ENCODE measurements at regions not wholly inside any gene's neighbourhood (a gene's known extent, or its start where the extent isn't known, plus 50 kb on each side); places are given as distances from the start of the nearest gene placed in this dataset.

- TF ChIP-seq CTCF (IDR thresholded peaks at IDR 0.05; ENCODE audit: low read depth, low read length) (no peak), EZH2phosphoT487 (IDR thresholded peaks at IDR 0.05; ENCODE audit: low read depth) (no peak)
Observed at GRCh38 chr13:57224414-57224813, 57.4 kb downstream of the PRR20E start.

Measured in OCI-LY3 (cell line).